ENCODE measurements at regions not wholly inside any gene's neighbourhood (a gene's known extent, or its start where the extent isn't known, plus 50 kb on each side); places are given as distances from the start of the nearest gene placed in this dataset.
"Not testable (repeated sequence)": the region's sequence is repeated elsewhere in the genome, so short reads cannot be mapped to it uniquely, and the experiment has no call there.

GRCh38 chr9:78121488-78121887 is 89.9 kb upstream of the GNAQ start:
- peak; percentile 1 to 42 for DNase-seq

GRCh38 chr9:78118742-78119473 is 87.3 kb upstream of the GNAQ start:
- DNase-seq: no peak

GRCh38 chr9:78115073-78115472 is 83.5 kb upstream of the GNAQ start:
- no peak for DNase-seq

- no peak for DNase-seq
These were observed 83.0 kb upstream of the GNAQ start for GRCh38 chr9:78114581-78114980.

GRCh38 chr9:78112406-78112805 is 80.8 kb upstream of the GNAQ start:
- no peak for DNase-seq

- DNase-seq: no peak
These were observed 80.4 kb upstream of the GNAQ start for GRCh38 chr9:78112004-78112403.

- no peak for DNase-seq
These were observed 77.5 kb upstream of the GNAQ start for GRCh38 chr9:78109075-78109474.

- DNase-seq: not testable (repeated sequence)
These were observed 75.0 kb upstream of the GNAQ start for GRCh38 chr9:78106586-78106985.

GRCh38 chr9:78103971-78104433 is 72.4 kb upstream of the GNAQ start:
- no peak for DNase-seq

- DNase-seq: no peak
These were observed 69.6 kb upstream of the GNAQ start for GRCh38 chr9:78101247-78101646.

GRCh38 chr9:78097541-78097940 is 65.9 kb upstream of the GNAQ start:
- no peak for DNase-seq

GRCh38 chr9:78091731-78092130 is 60.1 kb upstream of the GNAQ start:
- no peak for DNase-seq

GRCh38 chr9:78089111-78089510 is 57.5 kb upstream of the GNAQ start:
- DNase-seq: no peak

- DNase-seq: not testable (repeated sequence)
These were observed 56.6 kb upstream of the GNAQ start for GRCh38 chr9:78088190-78088589.
